ENCODE measurements at regions not wholly inside any gene's neighbourhood (a gene's known extent, or its start where the extent isn't known, plus 50 kb on each side); places are given as distances from the start of the nearest gene placed in this dataset.

DNA sequence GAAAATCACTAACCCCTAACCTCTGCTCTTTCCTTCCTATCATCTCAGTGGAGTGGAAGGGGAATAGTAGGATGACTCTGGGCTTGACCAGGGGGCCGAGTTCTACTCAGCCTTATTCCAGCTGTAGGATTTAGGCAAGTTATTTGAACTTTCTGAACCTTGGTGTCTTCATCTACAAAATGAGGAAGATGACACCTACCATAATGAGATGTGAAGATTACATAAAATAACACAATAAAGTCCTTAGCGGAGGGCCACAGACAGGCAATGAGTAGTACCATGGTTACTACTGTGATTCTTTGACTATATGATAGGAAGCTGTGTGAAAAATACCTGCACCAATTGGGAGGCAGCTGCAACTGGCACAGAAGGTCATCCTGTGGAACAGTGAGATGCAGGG is 53.6 kb upstream of the PIM1 start:
- Histone ChIP-seq H3K4me1 (ENCODE audit: control insufficient read depth in 1 of 2, insufficient read depth in 2 of 2, low read length in 2 of 2) (peaks cover 0 to 3% of the 10 kb centered on the region in 2 experiments; a peak in 2 of 4 replicates), H3K9me3 (ENCODE audit: control insufficient read depth in 1 of 2, insufficient read depth in 1 of 2, low read depth in 1 of 2, low read length in 2 of 2) (no peaks in the 10 kb centered on the region), H3K4me2 (ENCODE audit: low read length) (no peak overlapping the region), H2AFZ (ENCODE audit: low read depth, low read length, poor library complexity, severe bottlenecking) (no peak overlapping the region), H3K9me2 (ENCODE audit: insufficient read depth) (no peaks in the 10 kb centered on the region), H3K9ac (ENCODE audit: low read length) (no peak overlapping the region), H3K36me3 (ENCODE audit: control insufficient read depth in 1 of 2, insufficient read depth in 2 of 2, low read length in 2 of 2) (no peaks in the 10 kb centered on the region), H3K27ac (ENCODE audit: low read depth, low read length) (no peak overlapping the region), H3K27me3 (ENCODE audit: insufficient read depth, low read length) (no peaks in the 10 kb centered on the region), H3K4me3 (replicated peaks in 1 of 2; ENCODE audit: low read depth in 1 of 2, low read length in 2 of 2) (no peak overlapping the region), H4K20me1 (ENCODE audit: insufficient read depth) (no peaks in the 10 kb centered on the region), H3K79me2 (ENCODE audit: insufficient read depth, low read length) (no peaks in the 10 kb centered on the region)
- TF ChIP-seq ZFX (IDR thresholded peaks at IDR 0.05) (no peak), EZH2phosphoT487 (IDR thresholded peaks at IDR 0.05; ENCODE audit: borderline replicate concordance) (no peak), POLR2A (IDR thresholded peaks at IDR 0.05; ENCODE audit: borderline replicate concordance, extremely low read depth, insufficient read depth, insufficient read length) (no peak), TCF7L2 (IDR thresholded peaks at IDR 0.05; ENCODE audit: borderline replicate concordance, extremely low read depth, insufficient read depth, insufficient read length) (no peak), ZNF274 (IDR thresholded peaks at IDR 0.05; ENCODE audit: low read depth, low read length) (no peak), CBX3 (IDR thresholded peaks at IDR 0.05; ENCODE audit: low read depth) (no peak), ELF1 (IDR thresholded peaks at IDR 0.05; ENCODE audit: borderline replicate concordance, low read depth) (no peak)
- TF ChIP-seq, protein P1, sequence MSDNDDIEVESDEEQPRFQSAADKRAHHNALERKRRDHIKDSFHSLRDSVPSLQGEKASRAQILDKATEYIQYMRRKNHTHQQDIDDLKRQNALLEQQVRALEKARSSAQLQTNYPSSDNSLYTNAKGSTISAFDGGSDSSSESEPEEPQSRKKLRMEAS (IDR thresholded peaks at IDR 0.05) = no peak
- TF ChIP-seq, protein P2, sequence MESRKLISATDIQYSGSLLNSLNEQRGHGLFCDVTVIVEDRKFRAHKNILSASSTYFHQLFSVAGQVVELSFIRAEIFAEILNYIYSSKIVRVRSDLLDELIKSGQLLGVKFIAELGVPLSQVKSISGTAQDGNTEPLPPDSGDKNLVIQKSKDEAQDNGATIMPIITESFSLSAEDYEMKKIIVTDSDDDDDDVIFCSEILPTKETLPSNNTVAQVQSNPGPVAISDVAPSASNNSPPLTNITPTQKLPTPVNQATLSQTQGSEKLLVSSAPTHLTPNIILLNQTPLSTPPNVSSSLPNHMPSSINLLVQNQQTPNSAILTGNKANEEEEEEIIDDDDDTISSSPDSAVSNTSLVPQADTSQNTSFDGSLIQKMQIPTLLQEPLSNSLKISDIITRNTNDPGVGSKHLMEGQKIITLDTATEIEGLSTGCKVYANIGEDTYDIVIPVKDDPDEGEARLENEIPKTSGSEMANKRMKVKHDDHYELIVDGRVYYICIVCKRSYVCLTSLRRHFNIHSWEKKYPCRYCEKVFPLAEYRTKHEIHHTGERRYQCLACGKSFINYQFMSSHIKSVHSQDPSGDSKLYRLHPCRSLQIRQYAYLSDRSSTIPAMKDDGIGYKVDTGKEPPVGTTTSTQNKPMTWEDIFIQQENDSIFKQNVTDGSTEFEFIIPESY (IDR thresholded peaks at IDR 0.05; ENCODE audit: extremely low read depth, insufficient replicate concordance, low read length) = no peak
- TF ChIP-seq, protein P3, sequence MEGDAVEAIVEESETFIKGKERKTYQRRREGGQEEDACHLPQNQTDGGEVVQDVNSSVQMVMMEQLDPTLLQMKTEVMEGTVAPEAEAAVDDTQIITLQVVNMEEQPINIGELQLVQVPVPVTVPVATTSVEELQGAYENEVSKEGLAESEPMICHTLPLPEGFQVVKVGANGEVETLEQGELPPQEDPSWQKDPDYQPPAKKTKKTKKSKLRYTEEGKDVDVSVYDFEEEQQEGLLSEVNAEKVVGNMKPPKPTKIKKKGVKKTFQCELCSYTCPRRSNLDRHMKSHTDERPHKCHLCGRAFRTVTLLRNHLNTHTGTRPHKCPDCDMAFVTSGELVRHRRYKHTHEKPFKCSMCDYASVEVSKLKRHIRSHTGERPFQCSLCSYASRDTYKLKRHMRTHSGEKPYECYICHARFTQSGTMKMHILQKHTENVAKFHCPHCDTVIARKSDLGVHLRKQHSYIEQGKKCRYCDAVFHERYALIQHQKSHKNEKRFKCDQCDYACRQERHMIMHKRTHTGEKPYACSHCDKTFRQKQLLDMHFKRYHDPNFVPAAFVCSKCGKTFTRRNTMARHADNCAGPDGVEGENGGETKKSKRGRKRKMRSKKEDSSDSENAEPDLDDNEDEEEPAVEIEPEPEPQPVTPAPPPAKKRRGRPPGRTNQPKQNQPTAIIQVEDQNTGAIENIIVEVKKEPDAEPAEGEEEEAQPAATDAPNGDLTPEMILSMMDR (IDR thresholded peaks at IDR 0.05 in 2 of 3, conservative IDR thresholded peaks at IDR 0.05 in 1 of 3; ENCODE audit: borderline replicate concordance in 1 of 3, insufficient read depth in 1 of 3, low read depth in 2 of 3, low read length in 2 of 3) = no peak
- TF ChIP-seq, protein P4, sequence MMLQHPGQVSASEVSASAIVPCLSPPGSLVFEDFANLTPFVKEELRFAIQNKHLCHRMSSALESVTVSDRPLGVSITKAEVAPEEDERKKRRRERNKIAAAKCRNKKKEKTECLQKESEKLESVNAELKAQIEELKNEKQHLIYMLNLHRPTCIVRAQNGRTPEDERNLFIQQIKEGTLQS (IDR thresholded peaks at IDR 0.05) = no peak
- DNase-seq (ENCODE audit: low read depth, low spot score) (no peak), ATAC-seq (no peak)
- ChIA-PET POLR2A (interaction anchor here (1.1 kb wide), 1 partner anchor 14 kb away, joined by 4 read pairs; no protein-coding TSS in a partner anchor), CTCF (no interaction called here), RAD21 (ENCODE audit: low non-redundant PET in 1 of 2, low total read pairs in 2 of 2, uncharacterized antibody in 2 of 2, unreplicated experiment in 2 of 2) (no interaction called here)
- no TSS peak for BruUV-seq (replicated peaks)
- intact Hi-C loops (cut with micrococcal nuclease) = no loop called here
